MM.1S (cell line): ENCODE measurements at regions not wholly inside any gene's neighbourhood (a gene's known extent, or its start where the extent isn't known, plus 50 kb on each side); places are given as distances from the start of the nearest gene placed in this dataset.

ENCODE experiments used
- EZH2 ChIP-seq: fragments of 300-600 bp; sonication (generic); optimal IDR thresholded peaks from 2 replicates; pipeline ENCODE3; 2017; ENCODE audit warnings: low read depth, mild to moderate bottlenecking, antibody characterized with exemption, low read length, mixed read lengths
- EZH2phosphoT487 ChIP-seq: fragments of 300-600 bp; sonication (generic); IDR thresholded peaks from 2 replicates; pipeline ENCODE4 v1.6.1; 2018; ENCODE audit warnings: antibody characterized with exemption, low read length
- TF ChIP-seq, protein P1 (sequence below): fragments of 300-600 bp; sonication (generic); IDR thresholded peaks from 2 replicates; pipeline ENCODE4 v1.5.1; 2016; ENCODE audit warnings: antibody characterized with exemption, low read length, mixed read lengths

GRCh38 chr10:2038036-2038435, 300.7 kb upstream of the ADARB2 start:
- TF ChIP-seq, protein P1, sequence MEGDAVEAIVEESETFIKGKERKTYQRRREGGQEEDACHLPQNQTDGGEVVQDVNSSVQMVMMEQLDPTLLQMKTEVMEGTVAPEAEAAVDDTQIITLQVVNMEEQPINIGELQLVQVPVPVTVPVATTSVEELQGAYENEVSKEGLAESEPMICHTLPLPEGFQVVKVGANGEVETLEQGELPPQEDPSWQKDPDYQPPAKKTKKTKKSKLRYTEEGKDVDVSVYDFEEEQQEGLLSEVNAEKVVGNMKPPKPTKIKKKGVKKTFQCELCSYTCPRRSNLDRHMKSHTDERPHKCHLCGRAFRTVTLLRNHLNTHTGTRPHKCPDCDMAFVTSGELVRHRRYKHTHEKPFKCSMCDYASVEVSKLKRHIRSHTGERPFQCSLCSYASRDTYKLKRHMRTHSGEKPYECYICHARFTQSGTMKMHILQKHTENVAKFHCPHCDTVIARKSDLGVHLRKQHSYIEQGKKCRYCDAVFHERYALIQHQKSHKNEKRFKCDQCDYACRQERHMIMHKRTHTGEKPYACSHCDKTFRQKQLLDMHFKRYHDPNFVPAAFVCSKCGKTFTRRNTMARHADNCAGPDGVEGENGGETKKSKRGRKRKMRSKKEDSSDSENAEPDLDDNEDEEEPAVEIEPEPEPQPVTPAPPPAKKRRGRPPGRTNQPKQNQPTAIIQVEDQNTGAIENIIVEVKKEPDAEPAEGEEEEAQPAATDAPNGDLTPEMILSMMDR = no peak
- TF ChIP-seq EZH2 (no peak), EZH2phosphoT487 (no peak)
